ENCODE measurements at regions not wholly inside any gene's neighbourhood (a gene's known extent, or its start where the extent isn't known, plus 50 kb on each side); places are given as distances from the start of the nearest gene placed in this dataset.
A peak's percentile ranks its signal among the peaks of the same experiment; 100 is the strongest.
"Not testable (repeated sequence)": the region's sequence is repeated elsewhere in the genome, so short reads cannot be mapped to it uniquely, and the experiment has no call there.

DNA sequence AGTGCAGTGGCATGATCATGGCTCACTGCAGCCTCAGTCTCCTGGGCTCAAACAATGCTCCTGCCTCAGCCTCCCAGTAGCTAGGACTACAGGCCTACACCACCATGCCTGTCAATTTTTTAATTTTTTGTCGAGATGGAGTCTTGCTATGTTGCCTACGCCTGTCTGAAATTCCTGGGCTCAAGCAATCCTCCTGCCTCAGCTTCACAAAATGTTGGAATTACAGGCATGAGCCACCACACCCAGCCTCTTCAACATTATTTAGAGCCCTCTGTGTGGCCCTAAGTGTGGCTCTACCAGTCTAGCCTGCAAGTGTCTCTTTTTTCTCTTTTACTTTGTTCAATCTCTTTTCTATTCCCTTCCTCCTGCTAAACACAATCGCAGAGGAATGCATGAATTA lies 154.4 kb upstream of the EPB41L4A start:
- no peak for DNase-seq

DNA sequence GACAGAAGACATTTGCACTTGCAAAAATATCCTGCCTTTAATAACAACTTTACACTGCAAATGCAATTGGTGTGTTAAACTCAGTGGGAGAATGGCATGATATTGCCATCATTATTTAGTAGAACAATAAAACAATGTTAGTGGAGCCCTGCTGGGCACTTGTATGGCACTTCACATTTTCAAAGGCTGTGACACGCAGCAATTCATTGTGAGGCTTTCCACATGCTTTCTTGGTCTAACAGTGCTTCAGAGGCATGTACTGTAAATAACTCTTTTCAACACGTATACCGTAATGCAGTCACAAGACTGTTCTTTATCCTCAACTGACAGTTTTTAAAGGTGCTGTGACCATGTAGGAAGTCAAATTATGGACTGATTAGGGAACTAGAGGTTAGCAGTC lies 155.5 kb upstream of the EPB41L4A start:
- no peak for DNase-seq

DNA sequence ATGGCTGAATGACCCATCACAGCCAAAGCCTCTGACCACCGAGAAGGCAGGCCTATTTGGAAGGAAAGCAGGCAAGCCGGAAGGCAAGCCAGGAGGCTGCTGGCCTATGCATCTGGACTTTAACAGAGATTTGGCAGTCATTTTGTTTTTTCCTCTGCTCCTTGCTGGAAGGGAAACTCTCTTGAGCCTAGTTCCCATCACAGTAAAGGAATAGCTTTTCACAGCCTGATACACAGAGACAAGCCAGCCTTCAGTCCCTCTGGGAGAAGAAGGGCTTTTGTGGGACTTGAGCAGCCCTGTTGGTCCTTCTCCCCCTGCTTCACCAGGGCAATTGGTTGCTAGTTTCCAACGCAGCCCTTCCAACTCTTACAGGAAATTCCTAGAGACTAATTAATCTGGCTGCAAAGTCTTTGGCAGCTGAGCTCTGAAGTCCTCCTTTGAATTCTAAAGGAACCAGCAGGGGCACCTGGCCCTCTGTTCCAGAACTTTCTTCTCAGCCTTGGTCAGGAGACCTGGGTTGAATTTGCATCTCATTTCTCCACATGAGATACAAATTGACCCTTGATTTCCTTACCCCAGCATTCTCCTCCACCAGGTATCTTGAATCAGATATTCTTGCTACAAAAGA lies 157.3 kb upstream of the EPB41L4A start:
- DNase-seq = peak in 8 of 14 donors; percentile 9 to 58 (median 21)

DNA sequence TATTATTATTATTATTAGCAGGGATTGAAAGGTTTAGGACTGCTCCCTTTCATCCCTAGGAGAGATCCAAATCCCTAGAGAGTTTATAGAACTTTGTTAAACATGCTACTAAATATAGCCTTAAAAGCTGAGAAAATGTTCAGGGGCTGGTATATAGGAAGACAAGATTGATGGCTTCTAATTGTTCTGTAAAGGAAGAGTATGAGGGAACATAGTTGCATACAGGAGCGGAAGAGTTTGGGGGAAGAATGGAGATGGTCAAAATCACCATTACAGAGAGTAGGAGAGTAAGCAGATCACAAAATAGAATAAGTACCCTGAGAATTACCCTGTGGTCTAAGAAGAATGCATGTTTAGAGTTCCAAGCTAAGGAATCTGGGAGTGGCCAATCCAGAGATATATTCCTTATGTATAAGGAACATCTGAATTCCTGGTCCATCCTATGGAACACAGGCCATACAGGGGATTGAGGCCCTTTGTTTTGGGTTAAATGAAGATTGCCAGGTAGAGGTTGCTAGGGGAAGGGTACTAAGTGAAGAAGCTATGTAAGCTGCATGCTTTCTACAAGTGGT lies 158.0 kb upstream of the APC start:
- no peak for DNase-seq

DNA sequence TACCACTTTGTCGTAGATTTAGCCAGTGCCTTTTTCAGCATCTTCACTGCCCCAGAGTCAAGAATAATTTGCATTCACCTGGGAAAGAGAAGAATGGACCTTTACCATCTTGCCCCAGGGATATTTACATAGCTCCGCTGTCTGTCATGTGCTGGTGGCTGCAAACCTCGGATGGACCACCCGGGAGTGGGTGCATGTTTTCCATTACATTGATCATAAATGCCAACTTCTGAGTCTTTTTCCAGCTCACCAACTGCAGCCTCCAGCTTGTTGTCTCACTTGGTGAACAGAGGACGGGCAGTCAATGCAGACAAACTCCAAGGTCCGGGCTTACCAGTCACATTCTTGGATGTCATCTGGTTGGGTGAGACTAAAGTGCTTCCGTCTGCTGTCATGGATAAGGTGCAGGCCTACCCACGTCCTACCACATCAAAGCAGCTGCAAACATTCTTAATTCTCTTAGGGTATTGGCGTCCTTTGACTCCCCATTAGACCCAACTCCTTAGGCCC lies 155.8 kb upstream of the APC start:
- DNase-seq = no peak

DNA sequence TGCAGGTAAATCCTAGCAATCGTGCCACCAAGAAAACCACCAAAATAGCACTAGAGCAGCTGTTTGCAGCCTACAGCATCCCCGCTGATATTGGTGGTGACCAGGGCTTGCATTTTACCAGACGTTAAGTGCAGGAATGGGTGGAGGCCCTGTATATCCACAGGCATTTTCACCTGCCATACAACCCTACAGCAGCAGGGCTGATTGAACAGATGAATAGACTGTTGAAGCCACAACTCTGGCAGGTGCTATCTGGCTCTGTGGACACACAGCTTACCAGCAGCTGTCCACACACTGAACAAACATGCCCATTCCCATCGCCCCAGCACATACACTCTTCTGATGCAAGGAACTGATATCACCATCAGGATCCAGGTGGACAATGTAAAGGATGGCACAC lies 154.5 kb upstream of the APC start:
- no peak for DNase-seq

DNA sequence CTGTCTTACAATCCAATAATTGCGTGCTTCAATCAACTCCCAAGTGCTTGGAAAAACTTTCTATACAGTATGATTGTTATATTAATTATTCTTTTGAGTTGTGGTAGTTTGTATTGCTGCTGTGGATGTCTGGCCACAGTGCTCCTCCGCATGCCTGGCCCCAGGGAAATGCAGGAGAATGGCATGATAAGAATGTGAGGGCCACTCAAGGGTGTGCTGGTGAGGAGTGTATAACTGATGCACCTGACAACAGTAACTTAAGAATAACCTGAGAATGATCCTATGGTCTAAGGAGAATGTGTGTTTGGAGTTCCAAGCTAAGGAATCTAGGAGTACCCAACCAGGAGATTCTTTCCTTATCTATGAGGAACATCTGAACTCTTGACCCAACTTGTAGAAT lies 152.9 kb upstream of the APC start:
- no peak for DNase-seq

DNA sequence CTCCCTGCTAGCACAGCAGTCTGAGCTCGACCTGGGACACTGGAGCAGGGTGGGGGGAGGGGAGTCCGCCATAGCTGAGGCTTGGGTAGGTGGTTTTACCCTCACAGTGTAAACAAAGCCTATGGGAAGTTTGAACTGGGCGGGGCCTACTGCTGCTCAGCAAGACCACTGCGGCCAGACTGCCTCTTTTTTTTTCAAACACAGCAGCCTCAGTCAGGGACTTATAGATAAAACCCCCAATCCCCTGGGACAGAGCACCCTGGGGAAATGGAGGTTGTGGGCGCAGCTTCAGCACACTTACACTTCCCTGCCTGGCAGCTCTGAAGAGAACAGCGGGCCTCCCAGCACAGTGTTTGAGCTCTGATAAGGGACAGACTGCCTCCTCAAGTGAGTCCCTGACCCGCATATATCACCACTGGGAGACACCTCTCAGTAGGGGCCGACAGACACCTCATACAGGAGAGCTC lies 151.1 kb upstream of the APC start:
- DNase-seq = no peak

DNA sequence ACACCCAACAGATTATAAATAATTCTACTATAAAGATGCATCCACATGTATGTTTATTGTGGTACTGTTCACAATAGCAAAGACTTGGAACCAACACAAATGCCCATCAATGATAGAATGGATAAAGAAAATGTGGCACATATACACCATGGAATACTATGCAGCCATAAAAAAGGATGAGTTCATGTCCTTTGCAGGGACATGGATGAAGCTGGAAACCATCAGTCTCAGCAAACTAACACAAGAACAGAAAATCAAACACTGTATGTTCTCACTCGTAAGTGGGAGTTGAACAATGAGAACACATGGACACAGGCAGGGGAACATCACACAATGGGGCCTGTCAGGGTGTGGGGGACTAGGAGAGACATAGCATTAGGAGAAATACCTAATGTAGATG lies 146.8 kb upstream of the APC start:
- not testable (repeated sequence) for DNase-seq

DNA sequence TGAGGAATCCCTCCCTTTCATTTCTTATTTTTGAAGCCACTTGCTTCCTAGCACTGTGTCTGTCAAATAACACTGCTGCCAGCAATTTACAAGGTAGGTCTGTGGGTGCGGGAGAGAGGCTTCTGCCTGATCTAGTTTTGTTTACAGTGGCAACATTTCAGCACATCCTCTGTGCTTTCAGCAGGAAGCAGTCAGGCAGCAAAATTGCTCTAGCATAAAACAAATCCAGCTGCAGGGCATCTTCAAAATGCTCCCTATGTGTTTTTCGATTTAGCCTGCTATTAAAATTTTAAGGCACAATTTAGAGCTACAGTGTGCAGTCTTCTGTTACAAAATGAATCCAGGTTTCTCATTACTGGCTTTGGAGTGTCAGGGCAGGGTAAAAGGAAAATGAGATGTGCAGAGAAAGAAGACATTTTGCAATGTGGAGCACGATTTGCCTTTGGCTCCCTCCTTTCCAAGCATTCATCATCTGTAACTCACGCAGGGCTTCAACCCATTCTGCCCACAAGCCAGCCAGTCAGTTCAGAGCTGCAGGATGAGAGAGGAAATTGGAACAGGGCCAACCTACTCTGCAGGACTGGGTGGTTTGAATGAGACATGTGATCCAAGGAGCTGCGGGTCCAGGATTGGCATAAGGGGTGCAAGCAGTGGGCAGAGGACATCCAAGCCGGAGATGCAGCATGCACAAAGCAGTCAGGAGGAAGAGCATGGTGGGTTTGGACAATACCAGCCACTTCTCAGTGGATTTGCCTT lies 143.4 kb upstream of the APC start:
- peak in 11 of 14 donors; percentile 3 to 62 (median 26) for DNase-seq

DNA sequence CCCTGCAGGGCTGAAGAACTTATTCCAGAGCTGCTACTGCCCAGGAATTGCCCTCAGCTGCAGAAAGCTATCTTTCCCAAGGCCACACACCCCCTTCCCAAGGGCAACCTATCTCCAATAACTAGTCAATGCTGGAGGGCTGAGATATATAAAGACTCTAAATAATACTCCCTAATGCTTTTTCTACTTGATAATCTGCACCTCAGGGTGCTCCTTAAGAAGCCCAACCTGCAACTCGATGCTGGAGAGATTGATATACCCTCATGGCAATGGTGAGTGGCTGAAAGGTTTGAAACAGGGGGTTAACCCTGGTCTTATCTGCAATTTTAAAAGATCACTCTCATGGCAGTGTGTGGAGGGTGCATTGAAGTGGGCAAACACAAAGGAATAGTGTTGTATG lies 142.7 kb upstream of the APC start:
- DNase-seq = no peak

DNA sequence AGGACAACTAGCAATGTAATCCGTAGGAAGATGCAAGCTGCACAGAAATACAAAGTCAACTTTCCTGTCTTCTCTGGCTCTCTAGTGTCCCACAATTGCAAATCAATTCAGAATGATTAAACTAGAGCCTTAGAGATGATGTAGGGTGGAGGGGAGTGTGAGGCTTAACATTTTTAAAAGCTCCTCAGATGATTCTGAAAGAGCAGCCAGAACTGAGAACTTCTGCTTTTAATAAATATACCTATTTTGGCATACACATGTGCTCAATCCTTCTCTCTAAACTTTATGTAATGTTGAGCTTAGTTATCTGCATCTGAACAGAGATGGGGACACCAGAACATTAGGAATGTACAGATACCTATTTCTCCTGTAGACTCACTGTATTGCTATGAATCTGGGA lies 139.9 kb upstream of the APC start:
- DNase-seq = no peak

DNA sequence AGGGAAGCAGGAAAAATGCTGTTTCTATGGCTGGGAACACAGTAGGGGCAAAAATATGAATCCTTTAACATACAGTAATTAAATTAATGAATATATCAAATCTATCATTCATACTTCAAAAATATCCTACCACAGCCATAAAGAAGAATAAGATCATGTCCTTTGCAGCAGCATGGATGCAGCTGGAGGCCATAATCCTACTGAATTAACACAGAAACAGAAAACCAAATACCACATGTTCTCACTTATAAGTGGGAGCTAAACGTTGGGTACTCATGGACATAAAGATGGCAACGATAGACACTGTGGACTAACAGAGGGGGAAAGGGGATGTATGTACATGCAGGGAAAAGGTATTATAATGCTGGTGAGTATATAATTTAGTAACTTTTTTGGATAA lies 137.2 kb upstream of the APC start:
- DNase-seq = not testable (repeated sequence)

DNA sequence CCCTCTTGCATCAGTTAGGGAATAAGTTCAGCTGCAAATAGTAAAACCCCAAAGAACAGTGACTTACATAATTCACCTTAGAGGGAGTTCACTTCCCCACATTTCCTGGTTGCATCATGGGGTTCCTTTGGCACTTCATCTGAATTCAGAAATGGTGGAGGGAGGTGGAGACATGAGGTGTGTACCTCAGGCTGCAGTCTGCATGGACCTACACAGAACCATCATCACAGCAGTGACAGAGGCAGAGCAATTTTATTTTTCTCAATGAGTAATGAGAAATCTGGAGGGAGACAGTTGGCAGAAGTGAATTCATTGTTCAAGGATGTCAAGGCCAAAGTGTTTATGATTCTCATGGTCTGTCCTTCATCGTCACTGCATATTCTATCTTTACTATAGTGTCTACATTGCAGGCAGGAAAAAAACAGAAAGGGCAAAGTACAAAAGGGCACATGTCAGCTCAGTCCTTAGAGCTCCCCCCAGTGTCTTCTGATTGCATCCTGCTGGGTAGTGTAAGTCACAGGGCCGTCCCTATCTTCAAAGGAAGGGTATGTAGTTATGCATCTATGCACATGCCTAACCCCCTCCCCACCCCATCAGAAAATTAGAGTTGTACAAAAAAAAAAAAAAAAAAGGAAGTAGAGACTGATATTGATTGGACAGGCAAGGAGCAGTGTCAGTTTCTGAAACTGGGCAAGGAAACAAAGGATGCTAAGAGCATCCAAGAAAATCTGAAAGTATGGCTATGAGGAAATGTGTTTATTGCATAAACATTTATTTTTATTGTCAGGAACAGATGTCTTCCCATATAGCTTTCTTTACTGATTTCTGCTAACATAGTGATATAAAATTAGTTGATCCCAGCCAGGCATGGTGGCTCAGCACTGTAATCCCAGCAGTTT lies 132.7 kb upstream of the APC start:
- peak in 1 of 14 donors; percentile 27 for DNase-seq

DNA sequence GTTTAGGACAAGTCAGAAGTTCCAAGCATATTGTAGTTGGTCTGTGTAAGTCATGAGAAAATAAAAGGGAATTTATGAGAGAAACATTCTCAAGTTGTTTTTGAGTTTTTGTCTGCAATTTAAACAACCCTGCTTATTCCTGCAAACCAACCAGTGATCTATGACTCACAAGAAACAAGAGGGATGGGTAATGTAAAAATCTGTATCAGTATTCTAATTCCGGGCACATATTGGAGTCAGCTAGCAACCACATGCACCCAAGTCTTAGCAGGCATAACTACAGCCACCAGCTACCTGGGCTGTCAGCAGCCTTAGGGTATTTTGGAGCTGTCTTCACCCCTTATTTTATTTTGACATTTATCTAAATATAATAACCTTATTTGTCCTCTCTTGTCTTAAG lies 128.7 kb upstream of the APC start:
- no peak for DNase-seq

DNA sequence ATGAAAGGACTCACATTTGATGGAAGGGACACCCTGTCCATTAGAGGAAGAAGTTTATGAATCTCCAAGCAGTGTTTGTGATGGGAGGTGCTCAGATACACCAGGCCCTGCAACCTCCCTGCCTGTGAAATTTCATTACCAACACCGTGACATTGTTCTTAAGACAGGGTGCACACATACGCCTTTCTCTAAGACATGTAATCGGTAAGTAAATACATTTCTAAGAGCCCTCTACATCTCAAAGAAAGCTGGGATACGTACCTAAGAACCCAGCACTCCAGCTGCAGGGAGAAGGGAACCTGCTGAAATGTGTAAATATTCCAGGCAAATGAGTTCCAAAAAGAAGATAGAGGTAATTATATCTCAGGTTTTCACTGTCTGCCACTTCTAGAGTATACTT lies 125.0 kb upstream of the APC start:
- no peak for DNase-seq

DNA sequence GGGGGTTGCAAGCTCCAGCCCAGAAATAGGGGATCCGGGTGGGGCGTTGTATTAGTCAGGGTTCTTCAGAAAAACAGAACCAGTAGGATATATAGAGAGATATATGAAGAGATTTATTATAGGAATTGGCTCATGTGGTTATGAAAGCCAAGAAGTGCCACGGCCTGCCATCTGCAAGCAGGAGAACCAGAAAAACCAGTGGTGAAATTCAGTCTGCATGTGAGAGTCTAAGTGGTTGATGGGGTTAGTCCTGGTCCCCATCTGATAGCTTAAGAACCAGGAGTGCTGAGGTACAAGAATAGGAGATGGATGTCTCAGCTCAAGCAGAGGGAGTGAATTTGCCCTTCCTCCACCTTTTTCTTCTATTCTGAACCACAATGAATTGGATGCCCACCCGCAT lies 123.4 kb upstream of the APC start:
- DNase-seq = no peak

DNA sequence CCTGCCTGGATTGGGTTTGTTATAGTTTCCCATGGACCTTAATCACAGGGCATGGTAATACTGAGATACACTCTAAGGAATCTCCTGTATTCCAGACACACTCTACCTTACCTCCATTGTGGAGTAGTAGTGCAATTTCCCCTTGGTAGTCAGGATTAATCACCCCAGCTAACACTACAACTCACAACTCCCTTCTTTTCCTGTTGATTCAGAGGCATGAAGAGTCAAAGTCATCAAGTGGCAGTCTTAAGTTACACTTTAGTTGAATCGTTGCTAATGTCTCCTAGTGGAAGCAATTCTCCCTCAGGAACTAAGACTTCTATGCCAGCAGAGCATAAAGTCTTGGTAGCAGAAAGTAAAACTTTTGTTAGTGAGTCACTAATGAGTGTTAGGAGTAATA lies 122.7 kb upstream of the APC start:
- no peak for DNase-seq

DNA sequence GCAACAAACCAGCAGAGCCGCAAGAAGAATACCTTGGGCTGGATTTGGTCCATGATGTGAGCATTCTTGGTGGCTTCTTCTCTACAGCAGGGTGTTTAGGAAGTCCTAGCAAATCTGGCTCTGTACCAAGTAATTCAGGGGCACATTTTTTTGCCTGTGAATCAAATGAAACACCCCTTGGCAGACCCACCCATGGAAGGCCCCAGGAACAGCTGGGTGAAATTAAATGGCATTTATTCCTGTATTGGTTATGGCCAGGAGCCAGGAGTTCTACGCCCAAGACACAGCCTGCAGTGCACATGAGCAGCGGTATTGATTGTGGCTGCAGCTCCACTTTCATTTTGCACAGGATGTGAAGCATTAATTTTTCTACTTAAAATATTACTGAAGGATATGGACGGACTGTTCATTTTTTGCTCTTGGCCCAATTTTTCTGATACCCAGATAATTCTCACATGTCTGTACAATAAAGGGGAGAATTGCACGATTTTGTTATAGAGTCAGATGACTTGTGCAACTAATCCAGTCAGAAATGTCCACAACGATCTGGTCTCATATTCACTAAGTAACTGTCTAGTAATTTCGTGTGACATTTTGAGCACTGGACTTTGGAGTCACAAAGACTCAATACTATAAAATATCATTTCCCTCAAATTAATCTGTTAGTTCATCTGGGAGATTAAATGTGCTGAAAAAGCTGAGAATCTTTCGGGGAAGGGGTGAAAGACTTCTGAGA lies 120.7 kb upstream of the APC start:
- DNase-seq = no peak

DNA sequence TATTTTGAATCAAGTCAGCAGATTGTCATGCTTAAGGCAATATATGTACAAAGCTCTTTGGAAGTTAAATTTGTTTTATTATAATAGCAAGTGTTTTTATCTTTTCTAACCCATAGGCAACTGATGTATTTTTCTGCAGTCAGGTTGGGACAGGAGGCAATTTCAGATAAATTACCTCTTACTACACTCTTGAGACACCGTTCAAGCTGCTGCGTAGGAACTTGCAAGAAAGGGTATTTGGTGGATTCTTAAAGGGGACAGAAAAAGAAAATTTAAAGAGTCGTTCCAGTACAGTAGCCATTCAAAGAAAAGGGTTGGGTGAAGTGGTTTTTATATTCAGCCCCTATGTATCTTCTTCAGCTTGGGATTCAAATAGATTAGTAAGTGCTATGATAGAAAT lies 112.4 kb upstream of the APC start:
- DNase-seq = no peak

DNA sequence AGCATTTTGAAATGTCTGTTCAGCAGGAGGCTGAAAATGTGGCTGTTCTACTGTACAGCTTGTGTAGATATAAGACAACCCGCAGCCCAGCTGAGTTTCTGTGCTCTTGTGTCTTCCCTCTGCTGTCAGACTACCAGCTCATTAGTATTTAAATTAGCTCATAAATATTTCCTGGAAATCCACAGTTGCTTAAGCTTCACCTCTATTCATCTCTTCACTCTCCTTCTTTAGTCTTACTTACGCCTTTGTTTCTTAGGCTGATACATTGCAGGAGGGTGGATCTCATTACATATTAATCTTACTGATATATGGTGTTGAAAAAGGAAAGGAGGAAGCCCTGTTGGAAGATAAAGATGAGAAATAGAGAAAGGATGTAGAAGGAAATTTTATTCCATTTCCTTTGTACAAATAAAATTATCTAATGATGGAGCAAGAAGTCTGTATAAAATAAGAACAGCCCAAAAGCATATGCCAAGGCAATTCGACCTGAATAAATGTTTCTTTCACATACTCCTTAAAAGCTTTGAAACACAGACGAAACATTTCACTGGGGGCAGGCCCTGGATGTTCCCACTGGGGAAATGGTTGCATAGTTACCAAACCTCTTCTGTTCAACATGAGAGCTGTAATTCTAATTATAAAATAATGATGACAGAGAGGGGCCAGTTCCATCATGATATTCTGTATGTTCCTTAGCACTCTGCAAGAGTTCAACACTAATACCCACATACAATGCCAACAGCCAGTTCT lies 111.8 kb upstream of the APC start:
- no peak for DNase-seq
